ENCODE measurements at regions not wholly inside any gene's neighbourhood (a gene's known extent, or its start where the extent isn't known, plus 50 kb on each side); places are given as distances from the start of the nearest gene placed in this dataset.

DNA sequence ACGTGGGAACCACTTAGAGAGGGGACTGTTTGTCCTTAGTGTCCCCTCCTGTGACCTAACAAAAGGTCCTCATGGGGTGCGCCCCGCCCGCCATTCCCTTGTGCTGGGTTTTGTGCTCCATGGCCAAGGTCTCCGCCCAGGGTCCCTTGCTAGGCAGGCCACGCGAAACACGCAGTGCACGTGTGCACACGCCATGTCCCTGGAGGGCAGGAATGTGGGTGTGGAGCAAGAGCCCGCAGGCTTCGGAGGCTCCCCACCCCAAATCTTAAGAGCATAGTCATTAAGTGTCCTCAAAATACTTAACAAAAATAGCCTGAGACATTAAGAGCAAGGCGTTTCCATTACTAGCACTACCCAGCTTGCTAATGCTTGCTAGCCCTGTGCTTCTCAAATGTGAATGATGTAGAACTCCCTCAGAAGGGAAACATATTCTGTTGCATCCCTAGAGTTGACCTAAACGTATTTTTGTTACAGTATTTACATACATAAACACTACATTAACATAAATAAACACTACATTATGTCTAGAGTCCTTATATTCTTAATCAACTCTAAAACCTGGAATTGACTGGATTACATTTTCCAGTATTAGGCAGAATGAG, 117.6 kb upstream of the APCDD1 start:
- H3K27ac Mint-ChIP-seq (ENCODE audit: unreplicated experiment), result no peak overlapping the region
- peaks cover 11% of the 10 kb centered on the region for H3K27me3 Mint-ChIP-seq (ENCODE audit: low read depth)
- H3K4me1 Mint-ChIP-seq (ENCODE audit: low read depth), result no peaks in the 10 kb centered on the region
- no peaks in the 10 kb centered on the region for H3K36me3 Mint-ChIP-seq (ENCODE audit: low read depth)
- no peaks in the 10 kb centered on the region for H3K9me3 Mint-ChIP-seq (ENCODE audit: low read depth)
- TF ChIP-seq, protein P1, sequence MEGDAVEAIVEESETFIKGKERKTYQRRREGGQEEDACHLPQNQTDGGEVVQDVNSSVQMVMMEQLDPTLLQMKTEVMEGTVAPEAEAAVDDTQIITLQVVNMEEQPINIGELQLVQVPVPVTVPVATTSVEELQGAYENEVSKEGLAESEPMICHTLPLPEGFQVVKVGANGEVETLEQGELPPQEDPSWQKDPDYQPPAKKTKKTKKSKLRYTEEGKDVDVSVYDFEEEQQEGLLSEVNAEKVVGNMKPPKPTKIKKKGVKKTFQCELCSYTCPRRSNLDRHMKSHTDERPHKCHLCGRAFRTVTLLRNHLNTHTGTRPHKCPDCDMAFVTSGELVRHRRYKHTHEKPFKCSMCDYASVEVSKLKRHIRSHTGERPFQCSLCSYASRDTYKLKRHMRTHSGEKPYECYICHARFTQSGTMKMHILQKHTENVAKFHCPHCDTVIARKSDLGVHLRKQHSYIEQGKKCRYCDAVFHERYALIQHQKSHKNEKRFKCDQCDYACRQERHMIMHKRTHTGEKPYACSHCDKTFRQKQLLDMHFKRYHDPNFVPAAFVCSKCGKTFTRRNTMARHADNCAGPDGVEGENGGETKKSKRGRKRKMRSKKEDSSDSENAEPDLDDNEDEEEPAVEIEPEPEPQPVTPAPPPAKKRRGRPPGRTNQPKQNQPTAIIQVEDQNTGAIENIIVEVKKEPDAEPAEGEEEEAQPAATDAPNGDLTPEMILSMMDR (IDR thresholded peaks at IDR 0.05), result no peak
- H3K4me3 Mint-ChIP-seq (ENCODE audit: unreplicated experiment), result no peak overlapping the region
- no peak for DNase-seq (ENCODE audit: low spot score)

GRCh38 chr18:10340821-10341220, 113.6 kb upstream of the APCDD1 start:
- Mint-ChIP-seq H3K27me3 (ENCODE audit: low read depth) (peaks cover 9% of the 10 kb centered on the region), H3K9me3 (ENCODE audit: low read depth) (no peaks in the 10 kb centered on the region), H3K4me1 (ENCODE audit: low read depth) (no peaks in the 10 kb centered on the region), H3K36me3 (ENCODE audit: low read depth) (no peaks in the 10 kb centered on the region), H3K4me3 (ENCODE audit: unreplicated experiment) (no peak overlapping the region), H3K27ac (ENCODE audit: unreplicated experiment) (no peak overlapping the region)
- DNase-seq (ENCODE audit: low spot score), result no peak
- TF ChIP-seq, protein P1 (IDR thresholded peaks at IDR 0.05), result no peak

- H3K4me1 Mint-ChIP-seq (ENCODE audit: low read depth), result no peaks in the 10 kb centered on the region
- H3K9me3 Mint-ChIP-seq (ENCODE audit: low read depth), result no peaks in the 10 kb centered on the region
- DNase-seq (ENCODE audit: low spot score), result no peak
- peaks cover 3% of the 10 kb centered on the region for H3K27me3 Mint-ChIP-seq (ENCODE audit: low read depth)
- H3K27ac Mint-ChIP-seq (ENCODE audit: unreplicated experiment), result no peak overlapping the region
- no peak overlapping the region for H3K4me3 Mint-ChIP-seq (ENCODE audit: unreplicated experiment)
- TF ChIP-seq, protein P1 (IDR thresholded peaks at IDR 0.05), result no peak
- no peaks in the 10 kb centered on the region for H3K36me3 Mint-ChIP-seq (ENCODE audit: low read depth)
Measured at GRCh38 chr18:10343778-10344177, 110.7 kb upstream of the APCDD1 start.

- Mint-ChIP-seq H3K4me3 (ENCODE audit: unreplicated experiment) (no peak overlapping the region), H3K27me3 (ENCODE audit: low read depth) (peaks cover 3% of the 10 kb centered on the region), H3K36me3 (ENCODE audit: low read depth) (no peaks in the 10 kb centered on the region), H3K9me3 (ENCODE audit: low read depth) (no peaks in the 10 kb centered on the region), H3K27ac (ENCODE audit: unreplicated experiment) (no peak overlapping the region), H3K4me1 (ENCODE audit: low read depth) (peaks cover 29% of the 10 kb centered on the region)
- TF ChIP-seq, protein P1 (IDR thresholded peaks at IDR 0.05), result no peak
- no peak for DNase-seq (ENCODE audit: low spot score)
Measured at GRCh38 chr18:10346749-10347415, 107.6 kb upstream of the APCDD1 start.

- DNase-seq (ENCODE audit: low spot score), result no peak
- TF ChIP-seq, protein P1 (IDR thresholded peaks at IDR 0.05), result no peak
- no peaks in the 10 kb centered on the region for H3K36me3 Mint-ChIP-seq (ENCODE audit: low read depth)
- H3K27me3 Mint-ChIP-seq (ENCODE audit: low read depth), result no peaks in the 10 kb centered on the region
- H3K9me3 Mint-ChIP-seq (ENCODE audit: low read depth), result no peaks in the 10 kb centered on the region
- peak overlapping the region; percentile 53 for H3K27ac Mint-ChIP-seq (ENCODE audit: unreplicated experiment)
- H3K4me1 Mint-ChIP-seq (ENCODE audit: low read depth), result peaks cover 54% of the 10 kb centered on the region
- no peak overlapping the region for H3K4me3 Mint-ChIP-seq (ENCODE audit: unreplicated experiment)
Measured at GRCh38 chr18:10349561-10349960, 104.9 kb upstream of the APCDD1 start.

All from chondrocyte (in vitro differentiated cells).